ENCODE measurements at regions not wholly inside any gene's neighbourhood (a gene's known extent, or its start where the extent isn't known, plus 50 kb on each side); places are given as distances from the start of the nearest gene placed in this dataset.

GRCh38 chr4:177057186-177057585, 252.5 kb upstream of the NEIL3 start:
- no peak for DNase-seq

- no peak for DNase-seq
These were observed 245.6 kb upstream of the NEIL3 start for GRCh38 chr4:177064116-177064515.

- DNase-seq = no peak
These were observed 244.8 kb upstream of the NEIL3 start for GRCh38 chr4:177064729-177065394.

DNA sequence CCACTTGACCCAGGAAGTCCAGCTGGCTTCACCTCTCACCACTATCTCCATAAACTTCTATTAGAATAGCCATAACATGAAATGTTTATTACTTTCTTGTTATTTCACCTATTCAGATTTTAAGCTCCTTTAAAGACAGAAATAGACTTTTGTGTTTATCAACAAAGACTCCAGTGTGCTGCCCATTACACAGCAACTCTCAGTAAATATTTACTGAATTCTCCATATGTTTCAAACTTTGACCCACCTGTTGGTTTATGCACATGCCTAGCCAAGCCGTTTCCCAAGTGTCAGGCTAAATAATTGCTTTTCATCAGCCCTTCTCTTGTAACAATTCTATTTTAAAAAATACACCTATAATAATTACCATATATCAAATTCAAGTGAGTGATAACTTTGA, 242.9 kb upstream of the NEIL3 start:
- DNase-seq = no peak

DNA sequence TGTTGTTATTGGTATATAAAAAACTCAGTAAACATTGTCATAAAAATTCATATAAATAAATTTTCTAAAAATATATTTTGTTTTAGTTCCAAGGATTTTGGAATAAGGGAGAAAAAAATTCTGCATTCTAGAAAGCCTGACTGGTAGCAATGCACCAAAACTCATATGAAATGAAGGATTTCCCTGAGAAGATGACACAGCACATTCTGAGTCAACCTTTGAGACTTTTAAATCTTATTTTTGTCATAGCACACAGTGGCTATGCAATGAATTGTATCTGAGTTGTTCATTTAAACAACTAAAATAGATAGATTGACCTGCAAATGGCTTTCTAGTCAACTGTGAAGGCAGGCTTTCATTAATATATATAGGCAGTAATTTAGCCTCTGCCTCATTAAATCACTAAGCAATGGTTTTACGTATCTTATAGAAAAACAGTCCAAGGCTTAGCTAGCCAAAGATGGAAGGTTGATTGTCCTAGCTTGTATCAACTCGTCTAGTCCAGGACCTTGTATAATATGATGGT, 239.1 kb upstream of the NEIL3 start:
- DNase-seq = no peak

GRCh38 chr4:177077095-177077971, 232.3 kb upstream of the NEIL3 start:
- no peak for DNase-seq

DNA sequence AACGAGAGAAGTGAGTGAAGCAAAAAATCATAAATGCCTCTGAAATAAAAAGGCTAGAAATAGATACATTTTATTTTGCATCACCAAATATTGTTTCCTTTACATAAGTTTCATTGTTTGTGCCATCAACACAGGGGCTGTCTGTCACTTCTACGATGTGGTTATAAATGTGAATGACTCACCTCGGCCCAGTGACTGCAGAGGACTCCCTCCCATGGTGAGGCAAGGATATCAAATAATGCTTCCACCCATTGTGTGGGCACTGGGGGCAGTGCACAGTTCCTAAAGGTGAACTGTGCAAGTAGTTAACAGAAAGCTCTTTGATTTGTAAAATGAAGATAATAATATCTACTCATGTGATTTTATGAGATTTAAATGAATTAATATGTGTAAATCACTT, 230.3 kb upstream of the NEIL3 start:
- DNase-seq = no peak

- DNase-seq = no peak
These were observed 229.3 kb upstream of the NEIL3 start for GRCh38 chr4:177080388-177080787.

GRCh38 chr4:177087060-177087459, 222.6 kb upstream of the NEIL3 start:
- DNase-seq = no peak

- no peak for DNase-seq
These were observed 222.2 kb upstream of the NEIL3 start for GRCh38 chr4:177087499-177087898.

DNA sequence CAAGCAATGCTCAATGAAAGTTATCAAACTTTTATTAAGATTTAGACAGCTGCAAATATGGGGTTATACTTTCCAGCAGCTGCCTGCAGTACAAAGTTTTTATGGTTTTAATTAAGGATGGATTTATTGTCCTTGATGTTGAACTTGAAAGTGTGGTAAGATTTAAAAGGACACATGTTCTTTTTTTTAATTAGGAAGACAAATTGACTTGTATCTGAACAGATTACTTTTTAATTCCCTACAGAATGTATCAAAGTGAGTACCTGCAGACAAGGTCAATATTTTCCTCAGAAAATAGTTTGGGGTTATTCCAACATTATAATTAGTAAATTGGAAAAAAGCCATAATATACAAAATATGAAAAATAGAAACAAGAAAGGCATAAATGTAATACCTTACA, 218.2 kb upstream of the NEIL3 start:
- DNase-seq = no peak

- DNase-seq = no peak
These were observed 216.9 kb upstream of the NEIL3 start for GRCh38 chr4:177092807-177093206.

- DNase-seq = no peak
These were observed 215.7 kb upstream of the NEIL3 start for GRCh38 chr4:177093964-177094363.

GRCh38 chr4:177097291-177097690, 212.4 kb upstream of the NEIL3 start:
- DNase-seq = no peak

DNA sequence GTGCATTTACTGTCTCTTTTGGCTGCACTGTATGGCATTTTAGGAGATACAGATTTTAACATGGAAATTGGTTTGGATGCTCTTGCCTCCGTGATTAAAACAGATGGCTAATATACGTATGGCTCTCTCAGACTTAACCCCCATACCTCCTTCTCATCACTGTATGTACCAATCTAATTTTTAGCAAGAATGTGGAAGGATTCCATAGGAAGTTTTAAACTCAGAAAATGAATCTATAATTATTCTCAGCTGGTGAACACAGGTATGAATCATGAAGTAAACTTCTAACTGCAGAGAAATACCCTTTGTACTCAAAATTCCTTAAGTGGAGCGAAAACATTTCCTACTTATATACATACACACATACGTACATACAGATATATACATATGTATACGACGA, 210.5 kb upstream of the NEIL3 start:
- no peak for DNase-seq

DNA sequence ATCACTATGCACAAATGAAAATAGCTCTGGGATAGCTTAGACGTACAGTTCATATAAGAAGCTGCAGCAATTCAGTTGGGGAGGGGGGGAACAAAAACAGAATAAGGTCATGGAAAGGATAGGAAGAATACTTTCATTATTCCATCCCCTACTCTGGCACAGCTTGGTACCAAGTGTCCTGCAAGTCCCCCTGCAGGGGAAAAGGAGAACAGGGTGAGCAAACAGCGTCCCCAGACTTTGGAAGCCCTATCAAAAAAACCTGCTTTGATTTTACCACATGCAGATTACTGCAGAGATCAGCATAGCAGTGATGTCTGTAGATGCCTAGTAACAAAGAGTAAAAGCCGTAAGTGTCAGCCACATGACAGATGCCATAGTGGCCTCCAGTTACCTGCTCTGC, 209.4 kb upstream of the NEIL3 start:
- DNase-seq = no peak

GRCh38 chr4:177103619-177104018, 206.1 kb upstream of the NEIL3 start:
- no peak for DNase-seq

DNA sequence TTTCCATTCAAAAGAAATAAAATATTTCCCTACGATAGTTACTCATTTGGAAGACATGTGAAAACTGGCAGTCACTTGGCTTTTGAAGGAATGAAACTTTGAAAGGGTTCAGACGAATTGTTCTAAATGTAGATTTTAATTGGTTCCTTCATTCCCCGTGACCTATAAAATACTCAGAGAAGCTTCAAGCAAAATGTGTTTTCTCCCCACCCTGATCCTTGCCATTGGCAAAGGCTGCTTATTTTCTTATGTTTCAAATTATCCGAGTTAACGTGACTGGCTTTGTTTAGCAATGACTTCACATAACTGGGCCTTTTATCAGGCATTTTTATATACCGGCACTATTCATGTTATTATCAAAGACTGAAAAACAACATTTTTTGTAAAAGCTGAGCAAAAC, 204.1 kb upstream of the NEIL3 start:
- DNase-seq = no peak

- no peak for DNase-seq
These were observed 202.3 kb upstream of the NEIL3 start for GRCh38 chr4:177107288-177107921.

DNA sequence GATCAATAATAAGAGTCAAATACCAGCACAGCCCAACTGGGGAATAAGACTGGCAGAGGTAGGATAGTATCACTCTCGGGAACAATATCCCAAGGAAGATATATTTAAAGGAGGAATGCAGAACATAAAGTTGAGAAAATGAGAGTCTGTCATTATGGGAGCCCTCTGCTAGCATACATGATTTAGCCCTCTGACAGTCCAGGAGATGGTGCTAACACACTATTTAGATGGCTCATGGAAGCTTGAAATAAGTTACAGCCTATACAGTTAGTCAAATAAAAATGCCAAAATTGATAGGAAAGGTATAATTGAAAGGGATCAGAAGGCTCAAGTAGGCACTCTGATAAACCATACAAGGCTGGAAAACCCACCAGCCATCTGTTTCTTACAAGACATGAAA, 201.0 kb upstream of the NEIL3 start:
- DNase-seq = no peak

GRCh38 chr4:177109769-177110168, 199.9 kb upstream of the NEIL3 start:
- no peak for DNase-seq

DNA sequence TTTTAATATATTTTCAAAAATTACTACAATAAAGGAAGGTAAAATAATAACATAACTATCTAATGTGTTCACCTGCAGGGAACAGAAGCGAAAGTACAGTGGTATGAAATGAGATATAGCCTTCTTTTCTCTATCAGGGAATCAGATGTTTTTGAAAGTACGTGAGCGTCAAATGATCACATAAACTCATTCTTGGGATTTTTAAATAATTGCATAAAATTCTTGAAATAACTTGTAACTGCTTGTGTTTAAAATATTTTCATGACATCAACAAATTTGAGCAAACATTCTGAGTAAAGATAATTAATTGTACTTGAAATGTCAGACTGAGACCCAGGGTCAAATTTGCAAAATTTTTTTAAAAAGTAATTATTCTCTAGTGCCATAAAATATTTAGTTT, 193.5 kb upstream of the NEIL3 start:
- no peak for DNase-seq

DNA sequence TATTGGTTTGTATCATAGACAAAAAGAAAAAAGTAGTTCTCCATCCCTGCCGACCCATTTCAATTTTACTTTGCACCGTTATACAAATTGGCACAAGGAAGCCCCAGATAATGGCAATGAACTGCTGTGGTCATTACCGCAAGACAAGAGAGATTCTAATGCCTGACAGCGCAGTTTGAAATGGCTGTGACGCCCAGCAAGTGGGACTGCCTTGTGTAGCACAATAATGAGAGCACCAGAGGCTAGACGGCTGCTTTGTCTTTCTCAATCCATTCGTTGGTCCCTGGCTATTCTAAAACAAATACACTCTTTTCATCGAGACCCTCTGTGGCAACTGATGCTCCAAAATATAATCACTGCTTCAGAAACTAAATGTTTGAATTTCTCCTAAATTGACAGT, 192.4 kb upstream of the NEIL3 start:
- no peak for DNase-seq

DNA sequence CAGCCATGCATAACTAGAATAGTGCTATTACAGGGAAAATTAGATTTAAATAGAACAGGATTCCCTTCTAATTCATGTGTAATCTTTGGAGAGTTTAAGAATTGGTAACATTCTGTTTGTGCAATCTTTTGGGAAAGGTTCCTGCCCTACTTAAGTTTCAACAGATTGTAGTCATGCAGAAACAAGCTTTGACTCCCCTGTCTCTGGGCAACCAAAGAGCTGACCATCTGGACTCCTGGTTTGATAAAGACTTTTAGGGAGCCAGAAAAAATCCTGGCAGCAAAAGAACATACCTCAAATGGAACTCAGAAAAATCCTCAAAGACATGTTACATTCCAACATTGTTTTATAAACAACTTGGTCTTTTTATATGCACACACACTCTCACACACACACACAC, 191.1 kb upstream of the NEIL3 start:
- DNase-seq = no peak

All from 8988T (cell line).